Choroid plexus epithelial cell (primary cell): ENCODE measurements at regions not wholly inside any gene's neighbourhood (a gene's known extent, or its start where the extent isn't known, plus 50 kb on each side); places are given as distances from the start of the nearest gene placed in this dataset.
"Not testable (repeated sequence)": the region's sequence is repeated elsewhere in the genome, so short reads cannot be mapped to it uniquely, and the experiment has no call there.

Experiments
- DNase-seq: peaks from one replicate; pipeline ENCODE4 v3.0.0-alpha.2; 2010; ENCODE audit warnings: low read depth
- H3K4me3 ChIP-seq: 2 replicates; pipeline ENCODE4 v1.5.1; 2011; ENCODE audit warnings: low read depth, mild to moderate bottlenecking, control low read depth, low read length, moderate library complexity
- TF ChIP-seq, protein P1 (sequence below): conservative IDR thresholded peaks from 2 replicates; pipeline ENCODE4 v1.5.1; 2011; ENCODE audit warnings: low read depth, mild to moderate bottlenecking, control low read depth, inconsistent platforms, low read length, moderate library complexity

DNA sequence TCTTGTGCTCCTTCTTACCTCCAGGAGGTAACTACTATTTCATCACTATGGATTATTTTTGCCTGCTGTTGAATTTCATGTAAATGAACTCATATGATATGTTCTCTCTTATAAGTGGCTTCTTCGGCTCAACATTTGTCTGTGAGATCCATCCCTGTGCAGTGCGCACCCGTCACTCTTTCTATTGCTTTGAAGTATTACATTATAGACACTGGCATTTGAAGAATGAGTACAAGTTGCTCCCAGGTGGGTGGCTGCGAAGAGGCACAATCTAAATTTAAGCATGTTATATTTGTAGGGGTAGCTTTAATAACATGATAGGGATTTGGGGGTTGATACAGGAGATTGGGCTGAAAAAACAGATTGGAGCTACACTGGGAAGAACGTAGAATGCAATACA is 809.7 kb downstream of the CCSER2 start:
- no peak for DNase-seq
- H3K4me3 ChIP-seq: no peak overlapping the region
- TF ChIP-seq, protein P1, sequence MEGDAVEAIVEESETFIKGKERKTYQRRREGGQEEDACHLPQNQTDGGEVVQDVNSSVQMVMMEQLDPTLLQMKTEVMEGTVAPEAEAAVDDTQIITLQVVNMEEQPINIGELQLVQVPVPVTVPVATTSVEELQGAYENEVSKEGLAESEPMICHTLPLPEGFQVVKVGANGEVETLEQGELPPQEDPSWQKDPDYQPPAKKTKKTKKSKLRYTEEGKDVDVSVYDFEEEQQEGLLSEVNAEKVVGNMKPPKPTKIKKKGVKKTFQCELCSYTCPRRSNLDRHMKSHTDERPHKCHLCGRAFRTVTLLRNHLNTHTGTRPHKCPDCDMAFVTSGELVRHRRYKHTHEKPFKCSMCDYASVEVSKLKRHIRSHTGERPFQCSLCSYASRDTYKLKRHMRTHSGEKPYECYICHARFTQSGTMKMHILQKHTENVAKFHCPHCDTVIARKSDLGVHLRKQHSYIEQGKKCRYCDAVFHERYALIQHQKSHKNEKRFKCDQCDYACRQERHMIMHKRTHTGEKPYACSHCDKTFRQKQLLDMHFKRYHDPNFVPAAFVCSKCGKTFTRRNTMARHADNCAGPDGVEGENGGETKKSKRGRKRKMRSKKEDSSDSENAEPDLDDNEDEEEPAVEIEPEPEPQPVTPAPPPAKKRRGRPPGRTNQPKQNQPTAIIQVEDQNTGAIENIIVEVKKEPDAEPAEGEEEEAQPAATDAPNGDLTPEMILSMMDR: no peak

GRCh38 chr10:85139124-85139523 is 810.7 kb downstream of the CCSER2 start:
- DNase-seq: no peak
- TF ChIP-seq, protein P1: no peak
- H3K4me3 ChIP-seq: no peak overlapping the region

GRCh38 chr10:85141520-85141919 is 813.1 kb downstream of the CCSER2 start:
- H3K4me3 ChIP-seq, DNase-seq: not testable (repeated sequence)

DNA sequence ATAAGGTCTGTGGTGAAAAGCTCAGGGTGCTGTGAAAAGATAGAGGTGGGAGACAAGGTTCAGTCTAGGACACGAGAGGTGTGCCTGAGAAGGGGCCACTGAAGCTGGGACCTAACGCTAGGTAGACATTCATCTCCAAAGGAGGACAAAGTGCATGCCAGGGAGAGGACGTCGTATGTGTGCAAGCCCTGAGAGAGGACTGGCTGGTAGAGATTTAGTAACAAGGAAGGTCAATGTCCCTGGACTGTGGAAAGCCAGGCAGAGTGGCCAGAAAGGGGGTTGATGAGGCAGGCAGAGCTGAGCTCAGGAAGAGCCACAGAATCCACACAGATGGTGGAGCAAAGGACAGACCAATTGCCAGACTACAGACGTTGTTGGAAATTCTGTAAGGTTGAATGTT is 817.6 kb downstream of the CCSER2 start:
- TF ChIP-seq, protein P1: no peak
- DNase-seq: no peak
- no peak overlapping the region for H3K4me3 ChIP-seq

DNA sequence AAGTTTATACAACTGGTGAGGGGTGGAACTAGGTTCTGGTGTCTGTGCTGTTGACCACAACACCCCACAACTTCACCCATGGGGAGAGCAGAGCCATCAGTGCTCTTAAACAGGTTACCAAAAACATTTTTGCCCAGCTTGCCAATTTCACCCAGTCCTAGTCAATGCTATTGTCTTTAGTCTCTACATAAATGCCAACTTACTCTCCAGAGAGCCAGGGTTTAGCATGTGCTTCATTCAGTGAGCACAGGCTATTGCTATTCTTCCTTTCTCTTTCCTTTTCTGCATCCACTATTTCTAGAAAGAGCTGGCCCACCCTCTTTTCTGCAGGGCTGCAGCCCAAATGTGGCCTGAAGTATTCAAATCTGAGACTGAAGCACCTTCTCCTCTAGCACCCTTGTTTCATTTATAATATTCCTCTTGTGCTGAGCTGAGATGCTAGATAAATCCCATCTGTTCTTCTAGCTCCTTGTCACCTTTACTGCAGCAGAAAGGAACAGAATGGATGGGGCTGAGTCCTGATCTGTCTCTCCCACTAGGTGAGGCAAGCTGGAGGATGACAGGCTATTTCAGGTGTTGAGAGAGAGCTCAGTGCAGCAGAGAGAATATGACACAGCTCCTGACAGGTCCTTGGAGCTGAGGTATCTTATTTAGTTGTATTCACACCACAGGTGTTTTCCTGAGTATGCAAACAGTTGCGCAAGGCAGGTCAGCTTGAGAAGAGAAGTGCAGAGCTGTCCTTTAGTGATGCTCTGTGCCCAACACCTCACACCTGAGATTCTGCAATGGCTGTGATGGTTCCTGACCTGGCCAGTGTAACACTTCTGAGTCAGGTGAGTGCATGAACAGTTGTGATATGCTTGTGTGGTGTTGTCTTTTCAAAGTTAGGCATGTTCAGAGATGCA is 819.2 kb downstream of the CCSER2 start:
- TF ChIP-seq, protein P1: no peak
- no peak overlapping the region for H3K4me3 ChIP-seq
- DNase-seq: no peak

DNA sequence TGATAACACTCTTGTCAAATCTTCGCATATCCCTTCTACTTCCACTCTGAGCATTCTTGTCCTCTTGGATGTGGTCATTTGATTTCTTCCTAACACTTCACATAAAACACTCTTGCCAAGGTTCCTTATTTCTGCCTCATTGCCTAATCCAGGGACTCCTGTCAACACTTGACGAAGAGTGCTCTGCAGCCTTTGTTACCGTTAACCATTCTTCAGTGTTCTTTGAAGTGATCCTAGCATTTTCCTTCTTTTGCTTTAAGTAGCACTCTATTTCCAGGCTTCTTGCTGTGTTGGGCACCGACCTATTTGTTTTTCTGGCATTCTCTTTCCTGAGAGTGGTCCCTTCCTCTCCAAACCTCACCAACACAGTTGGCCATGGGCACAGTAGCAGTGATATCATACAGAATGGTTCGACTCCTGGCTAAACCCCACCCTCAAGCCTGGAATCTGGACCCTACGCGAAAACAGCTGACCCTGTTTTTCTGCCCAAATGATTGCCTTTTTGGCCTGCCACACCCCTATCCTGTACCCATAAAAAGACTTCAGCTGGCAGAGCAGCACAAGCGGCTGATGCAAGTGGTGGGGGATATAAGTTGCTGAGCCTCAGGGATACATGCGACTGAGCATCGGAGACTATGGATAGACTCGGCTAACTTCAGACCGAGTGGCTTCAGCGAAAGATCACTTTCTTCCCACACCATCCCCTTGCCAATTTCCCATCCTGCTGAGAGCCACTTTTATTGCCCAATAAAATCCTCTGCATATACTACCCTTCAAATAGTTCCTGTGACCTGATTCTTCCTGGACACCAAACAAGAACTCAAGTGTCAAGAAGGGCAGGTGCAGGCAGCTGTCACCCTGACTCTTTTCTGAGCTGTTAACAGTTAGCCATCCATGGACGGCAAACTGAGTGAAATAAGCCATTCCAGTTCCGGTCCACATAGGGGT is 820.6 kb downstream of the CCSER2 start:
- TF ChIP-seq, protein P1: no peak
- no peak overlapping the region for H3K4me3 ChIP-seq
- DNase-seq: no peak

DNA sequence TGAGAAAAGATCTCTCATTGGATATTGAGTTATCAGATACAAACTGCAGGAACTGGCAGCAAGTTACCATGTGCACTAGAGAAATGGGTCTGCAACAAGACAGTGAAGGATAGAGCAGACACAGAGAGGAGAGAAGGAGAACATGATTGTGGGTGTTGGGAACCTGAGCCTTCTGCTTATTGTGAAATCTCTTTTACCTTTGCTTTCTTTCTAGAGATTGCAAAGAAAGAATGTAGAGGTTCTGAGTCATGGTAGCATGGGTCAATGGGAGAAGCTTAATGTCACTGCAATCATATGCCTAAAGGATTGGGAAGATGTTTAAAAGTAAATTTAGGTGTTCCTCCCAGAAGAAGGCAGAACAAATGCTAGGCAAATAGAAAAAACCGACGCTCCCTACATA is 821.4 kb downstream of the CCSER2 start:
- TF ChIP-seq, protein P1: no peak
- DNase-seq: no peak
- no peak overlapping the region for H3K4me3 ChIP-seq
